ENCODE measurements at regions not wholly inside any gene's neighbourhood (a gene's known extent, or its start where the extent isn't known, plus 50 kb on each side); places are given as distances from the start of the nearest gene placed in this dataset.

- no peak for TF ChIP-seq CTCF (IDR thresholded peaks at IDR 0.05)
- TF ChIP-seq POLR2A (IDR thresholded peaks at IDR 0.05): no peak
- no peak for TF ChIP-seq EP300 (IDR thresholded peaks at IDR 0.05; ENCODE audit: low read depth)
- TF ChIP-seq POLR2AphosphoS5 (IDR thresholded peaks at IDR 0.05): no peak
These were observed 317.4 kb upstream of the ZNF32 start for GRCh38 chr10:43965918-43966570.

Measured in transverse colon (tissue), 4 donors.